GM20000 (cell line): ENCODE measurements at regions not wholly inside any gene's neighbourhood (a gene's known extent, or its start where the extent isn't known, plus 50 kb on each side); places are given as distances from the start of the nearest gene placed in this dataset.

Experiments used
- DNase-seq: peaks from one replicate; pipeline ENCODE4 v3.0.0; 2012; ENCODE audit warnings: low spot score
- CTCF ChIP-seq: IDR thresholded peaks from 2 replicates; pipeline ENCODE4 v1.5.1; 2012; ENCODE audit warnings: mild to moderate bottlenecking, control low read depth; ENCODE audit errors: extremely low read depth, missing control alignments

GRCh38 chr20:11791835-11792567 lies 125.7 kb upstream of the BTBD3 start:
- TF ChIP-seq CTCF, result no peak
- no peak for DNase-seq

- no peak for TF ChIP-seq CTCF
These were observed 125.1 kb upstream of the BTBD3 start for GRCh38 chr20:11792568-11792953.

GRCh38 chr20:11794525-11794924 lies 123.2 kb upstream of the BTBD3 start:
- DNase-seq, result no peak
- TF ChIP-seq CTCF, result no peak

More at GRCh38 chr20:11792568-11792953, 125.1 kb upstream of the BTBD3 start:
- DNase-seq, result no peak

- TF ChIP-seq CTCF, result no peak
- no peak for DNase-seq
These were observed 122.5 kb upstream of the BTBD3 start for GRCh38 chr20:11795071-11795615.

- TF ChIP-seq CTCF, result no peak
- no peak for DNase-seq
These were observed 121.7 kb upstream of the BTBD3 start for GRCh38 chr20:11796026-11796425.

GRCh38 chr20:11797156-11797555 lies 120.5 kb upstream of the BTBD3 start:
- TF ChIP-seq CTCF, result no peak
- DNase-seq, result no peak

- DNase-seq, result no peak
- no peak for TF ChIP-seq CTCF
These were observed 118.4 kb upstream of the BTBD3 start for GRCh38 chr20:11799281-11799684.
